Astrocyte (in vitro differentiated cells and primary cell): ENCODE measurements at regions not wholly inside any gene's neighbourhood (a gene's known extent, or its start where the extent isn't known, plus 50 kb on each side); places are given as distances from the start of the nearest gene placed in this dataset.

Source experiments
- DNase-seq: peaks from one replicate; pipeline ENCODE4 v3.0.0-alpha.2; 2010; ENCODE audit warnings: low read depth
- FAIRE-seq: peaks from 2 replicates; lab custom pipeline; 2011; peaks lifted over from hg19 to GRCh38; lab: Jason Lieb, UNC
- H2AFZ ChIP-seq: 2 replicates; pipeline ENCODE4 v1.6.0; 2012; ENCODE audit warnings: low read depth, low read length, inconsistent platforms
- H3K27ac ChIP-seq: 2 replicates; pipeline ENCODE4 v1.5.1; 2011; ENCODE audit warnings: low read depth, low read length, inconsistent platforms
- H3K27me3 ChIP-seq: 2 replicates; pipeline ENCODE4 v1.6.0; 2011; ENCODE audit warnings: low read length, inconsistent platforms; ENCODE audit not compliant: insufficient read depth
- H3K36me3 ChIP-seq: 2 replicates; pipeline ENCODE4 v1.5.1; 2011; ENCODE audit warnings: low read length, inconsistent platforms; ENCODE audit not compliant: insufficient read depth
- H3K4me1 ChIP-seq: 2 replicates; pipeline ENCODE4 v1.5.1; 2011; ENCODE audit warnings: low read length, inconsistent platforms; ENCODE audit not compliant: insufficient read depth
- H3K4me2 ChIP-seq: 2 replicates; pipeline ENCODE4 v1.6.0; 2012; ENCODE audit warnings: low read length, inconsistent platforms
- H3K4me3 ChIP-seq: 2 replicates; pipeline ENCODE4 v1.5.1; 2011; ENCODE audit warnings: low read depth, mild to moderate bottlenecking, low read length, inconsistent platforms; ENCODE audit not compliant: insufficient read depth
- H3K79me2 ChIP-seq: 2 replicates; pipeline ENCODE4 v1.6.0; 2012; ENCODE audit warnings: mild to moderate bottlenecking, low read length, inconsistent platforms; ENCODE audit not compliant: insufficient read depth
- H3K9ac ChIP-seq: 2 replicates; pipeline ENCODE4 v1.6.0; 2012; ENCODE audit warnings: mild to moderate bottlenecking, low read length, inconsistent platforms
- H3K9me3 ChIP-seq: 2 replicates; pipeline ENCODE4 v1.5.1; 2012; ENCODE audit warnings: low read depth, mild to moderate bottlenecking, low read length, inconsistent platforms; ENCODE audit not compliant: insufficient read depth
- H4K20me1 ChIP-seq: 2 replicates; pipeline ENCODE4 v1.6.0; 2012; ENCODE audit warnings: low read length, inconsistent platforms; ENCODE audit not compliant: insufficient read depth
- H3K27ac Mint-ChIP-seq: one replicate; pipeline ENCODE4 v1.8.0; 2021; ENCODE audit warnings: mild to moderate bottlenecking, mixed read lengths; ENCODE audit not compliant: unreplicated experiment
- H3K27me3 Mint-ChIP-seq: one replicate; pipeline ENCODE4 v1.8.0; 2021; ENCODE audit warnings: low read depth, mixed read lengths; ENCODE audit not compliant: unreplicated experiment
- H3K36me3 Mint-ChIP-seq: one replicate; pipeline ENCODE4 v1.8.0; 2021; ENCODE audit warnings: low read depth, mixed read lengths; ENCODE audit not compliant: unreplicated experiment
- H3K4me1 Mint-ChIP-seq: one replicate; pipeline ENCODE4 v1.8.0; 2021; ENCODE audit warnings: low read depth, mixed read lengths; ENCODE audit not compliant: unreplicated experiment
- H3K4me3 Mint-ChIP-seq: one replicate; pipeline ENCODE4 v1.8.0; 2021; ENCODE audit warnings: mild to moderate bottlenecking, moderate library complexity, mixed read lengths; ENCODE audit not compliant: unreplicated experiment
- H3K9me3 Mint-ChIP-seq: one replicate; pipeline ENCODE4 v1.8.0; 2021; ENCODE audit warnings: mild to moderate bottlenecking, mixed read lengths; ENCODE audit not compliant: unreplicated experiment
- EZH2 ChIP-seq: IDR thresholded peaks from 2 replicates; pipeline ENCODE4 v1.6.1; 2012; ENCODE audit warnings: mild to moderate bottlenecking, low read length, inconsistent platforms; ENCODE audit not compliant: insufficient read depth
- TF ChIP-seq, protein P1 (sequence below): IDR thresholded peaks from 2 replicates; pipeline ENCODE4 v1.5.1; 2011; ENCODE audit warnings: low read depth, mild to moderate bottlenecking, inconsistent platforms, low read length, moderate library complexity; ENCODE audit not compliant: insufficient read depth

DNA sequence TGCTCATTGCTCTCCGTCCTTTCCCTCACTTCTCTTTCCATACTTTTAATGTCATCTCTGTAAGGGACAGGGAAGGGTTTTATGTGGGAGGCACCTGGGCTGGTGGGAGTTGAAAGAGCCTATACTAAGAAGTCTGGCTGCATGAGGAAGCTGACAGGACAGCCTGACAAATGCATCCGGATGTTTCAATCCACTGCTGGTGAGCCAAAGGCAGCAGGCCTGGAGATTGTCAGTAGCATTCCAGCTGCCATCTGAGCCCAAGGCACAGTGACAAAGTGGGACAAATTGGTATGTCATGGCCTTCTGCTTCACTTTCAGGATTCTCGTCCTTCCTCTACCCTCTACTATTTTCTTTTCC, 218.4 kb downstream of the STK31 start:
- Histone ChIP-seq H3K79me2 (no peaks in the 10 kb centered on the region), H3K4me2 (no peak overlapping the region), H3K9me3 (no peaks in the 10 kb centered on the region), H3K27me3 (no peaks in the 10 kb centered on the region), H3K27ac (no peak overlapping the region), H3K9ac (no peak overlapping the region), H4K20me1 (no peaks in the 10 kb centered on the region), H3K4me3 (no peak overlapping the region), H3K4me1 (no peaks in the 10 kb centered on the region), H3K36me3 (no peaks in the 10 kb centered on the region), H2AFZ (no peak overlapping the region)
- TF ChIP-seq, protein P1, sequence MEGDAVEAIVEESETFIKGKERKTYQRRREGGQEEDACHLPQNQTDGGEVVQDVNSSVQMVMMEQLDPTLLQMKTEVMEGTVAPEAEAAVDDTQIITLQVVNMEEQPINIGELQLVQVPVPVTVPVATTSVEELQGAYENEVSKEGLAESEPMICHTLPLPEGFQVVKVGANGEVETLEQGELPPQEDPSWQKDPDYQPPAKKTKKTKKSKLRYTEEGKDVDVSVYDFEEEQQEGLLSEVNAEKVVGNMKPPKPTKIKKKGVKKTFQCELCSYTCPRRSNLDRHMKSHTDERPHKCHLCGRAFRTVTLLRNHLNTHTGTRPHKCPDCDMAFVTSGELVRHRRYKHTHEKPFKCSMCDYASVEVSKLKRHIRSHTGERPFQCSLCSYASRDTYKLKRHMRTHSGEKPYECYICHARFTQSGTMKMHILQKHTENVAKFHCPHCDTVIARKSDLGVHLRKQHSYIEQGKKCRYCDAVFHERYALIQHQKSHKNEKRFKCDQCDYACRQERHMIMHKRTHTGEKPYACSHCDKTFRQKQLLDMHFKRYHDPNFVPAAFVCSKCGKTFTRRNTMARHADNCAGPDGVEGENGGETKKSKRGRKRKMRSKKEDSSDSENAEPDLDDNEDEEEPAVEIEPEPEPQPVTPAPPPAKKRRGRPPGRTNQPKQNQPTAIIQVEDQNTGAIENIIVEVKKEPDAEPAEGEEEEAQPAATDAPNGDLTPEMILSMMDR = no peak
- no peak for TF ChIP-seq EZH2
- Mint-ChIP-seq H3K27ac (no peak overlapping the region), H3K36me3 (no peaks in the 10 kb centered on the region), H3K4me3 (no peak overlapping the region), H3K9me3 (peaks cover 1% of the 10 kb centered on the region), H3K4me1 (no peaks in the 10 kb centered on the region), H3K27me3 (no peaks in the 10 kb centered on the region)
- FAIRE-seq = no peak
- DNase-seq = no peak

DNA sequence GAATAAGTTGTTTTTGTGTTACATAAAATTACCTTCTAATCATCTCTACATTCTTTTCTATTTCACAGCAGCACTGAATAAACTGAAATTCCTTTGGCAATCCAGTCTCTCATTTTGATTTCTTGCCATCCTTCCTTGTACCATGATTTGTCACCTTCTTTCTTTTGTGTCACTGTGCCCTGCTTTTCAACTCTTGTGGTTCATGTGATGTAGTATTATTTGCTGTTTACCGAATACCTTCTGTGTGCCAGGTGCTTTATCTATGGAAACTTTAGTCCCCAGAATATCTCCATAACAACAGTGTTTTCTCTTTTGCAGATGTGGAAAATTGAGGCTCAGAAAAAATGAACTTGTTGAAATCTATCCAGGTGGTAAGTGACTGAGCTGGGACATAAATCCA, 220.3 kb downstream of the STK31 start:
- Histone ChIP-seq H3K27ac (no peak overlapping the region), H3K9ac (no peak overlapping the region), H3K4me1 (no peaks in the 10 kb centered on the region), H3K9me3 (no peaks in the 10 kb centered on the region), H2AFZ (no peak overlapping the region), H3K27me3 (no peaks in the 10 kb centered on the region), H4K20me1 (no peaks in the 10 kb centered on the region), H3K36me3 (no peaks in the 10 kb centered on the region), H3K4me3 (no peak overlapping the region), H3K79me2 (no peaks in the 10 kb centered on the region), H3K4me2 (no peak overlapping the region)
- Mint-ChIP-seq H3K27me3 (no peaks in the 10 kb centered on the region), H3K36me3 (no peaks in the 10 kb centered on the region), H3K4me1 (no peaks in the 10 kb centered on the region), H3K4me3 (no peak overlapping the region), H3K27ac (no peak overlapping the region), H3K9me3 (peaks cover 4% of the 10 kb centered on the region)
- no peak for TF ChIP-seq EZH2
- TF ChIP-seq, protein P1 = no peak
- FAIRE-seq = no peak
- DNase-seq = no peak

DNA sequence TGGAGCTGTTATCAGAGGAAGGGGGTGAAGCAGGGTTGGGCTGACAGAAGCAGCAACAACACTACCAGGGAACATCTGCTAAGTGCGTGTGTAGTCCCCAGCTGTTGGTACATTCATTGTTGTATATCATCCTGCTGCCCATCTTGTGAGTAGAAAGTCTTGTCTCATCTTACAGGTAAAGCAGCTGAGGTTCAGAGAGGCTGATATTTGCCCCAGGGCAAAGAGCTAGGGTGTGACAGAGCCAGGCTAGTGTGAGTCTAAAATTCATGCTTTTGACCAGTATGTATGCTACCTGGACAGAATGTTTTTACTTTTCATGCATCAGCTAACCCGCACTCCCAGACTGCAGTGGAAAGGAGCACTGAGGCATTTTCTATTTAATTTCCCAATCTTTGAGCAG, 221.6 kb downstream of the STK31 start:
- TF ChIP-seq, protein P1 = no peak
- no peak for TF ChIP-seq EZH2
- Histone ChIP-seq H3K4me2 (no peak overlapping the region), H3K79me2 (no peaks in the 10 kb centered on the region), H3K4me1 (no peaks in the 10 kb centered on the region), H3K4me3 (no peak overlapping the region), H3K9me3 (no peaks in the 10 kb centered on the region), H3K36me3 (no peaks in the 10 kb centered on the region), H2AFZ (no peak overlapping the region), H4K20me1 (no peaks in the 10 kb centered on the region), H3K9ac (no peak overlapping the region), H3K27me3 (no peaks in the 10 kb centered on the region), H3K27ac (no peak overlapping the region)
- FAIRE-seq (no peak), DNase-seq (no peak)
- no peak overlapping the region for H3K4me3 Mint-ChIP-seq
- no peaks in the 10 kb centered on the region for H3K27me3 Mint-ChIP-seq
- H3K4me1 Mint-ChIP-seq = no peaks in the 10 kb centered on the region
- H3K9me3 Mint-ChIP-seq = peaks cover 4% of the 10 kb centered on the region
- H3K36me3 Mint-ChIP-seq = no peaks in the 10 kb centered on the region
- no peak overlapping the region for H3K27ac Mint-ChIP-seq
